Fibroblast of villous mesenchyme (primary cell): ENCODE measurements at regions not wholly inside any gene's neighbourhood (a gene's known extent, or its start where the extent isn't known, plus 50 kb on each side); places are given as distances from the start of the nearest gene placed in this dataset.

Experiments
- DNase-seq: peaks from one replicate; pipeline ENCODE4 v3.0.0-alpha.2; 2010; ENCODE audit warnings: low read depth
- H3K4me3 ChIP-seq: 2 replicates; pipeline ENCODE4 v1.5.1; 2011; ENCODE audit warnings: low read depth, mild to moderate bottlenecking, low read length
- CTCF ChIP-seq: IDR thresholded peaks from 2 replicates; pipeline ENCODE4 v1.5.1; 2012; ENCODE audit warnings: low read depth, mild to moderate bottlenecking, low read length; ENCODE audit not compliant: insufficient read depth

DNA sequence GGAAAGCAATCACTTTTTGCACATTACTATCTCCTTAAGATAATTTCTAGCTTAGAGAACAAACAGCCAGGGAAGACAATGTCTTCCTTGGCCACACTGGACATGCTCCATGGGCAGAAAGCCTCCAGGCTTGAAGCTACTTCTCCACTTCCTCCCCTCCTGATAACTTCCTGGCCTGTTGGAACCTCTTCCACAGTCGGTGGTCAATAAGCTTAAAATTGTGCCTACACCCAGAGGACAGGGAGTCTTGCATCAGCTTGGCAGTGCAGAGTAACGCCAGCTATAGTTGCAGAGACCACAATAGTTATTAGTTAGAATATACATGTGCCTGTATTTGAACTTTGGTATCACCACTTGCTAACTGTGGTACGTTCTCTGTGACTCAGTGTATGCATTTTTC is 58.1 kb upstream of the ABCA1 start:
- no peak for TF ChIP-seq CTCF
- DNase-seq = no peak
- no peak overlapping the region for H3K4me3 ChIP-seq

DNA sequence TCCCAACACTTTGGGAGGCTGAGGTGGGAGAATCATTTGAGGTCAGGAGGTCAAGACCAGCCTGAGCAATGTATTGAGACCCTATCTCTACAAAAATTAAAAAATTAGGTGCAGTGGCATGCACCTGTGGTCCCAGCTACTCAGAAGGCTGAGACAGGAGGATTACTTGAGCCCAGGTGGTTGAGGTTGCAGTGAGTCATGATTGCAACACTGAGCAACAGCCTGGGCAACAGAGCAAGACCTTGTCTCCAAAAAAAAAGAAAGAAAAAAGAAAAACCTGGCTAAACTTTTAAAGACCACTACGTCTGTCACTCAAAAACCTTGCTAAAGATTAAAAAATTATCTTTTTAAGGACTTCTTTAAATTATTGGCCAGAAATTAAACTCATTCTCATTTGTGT is 59.8 kb upstream of the ABCA1 start:
- TF ChIP-seq CTCF = no peak
- DNase-seq = peak; percentile 58
- H3K4me3 ChIP-seq = no peak overlapping the region

DNA sequence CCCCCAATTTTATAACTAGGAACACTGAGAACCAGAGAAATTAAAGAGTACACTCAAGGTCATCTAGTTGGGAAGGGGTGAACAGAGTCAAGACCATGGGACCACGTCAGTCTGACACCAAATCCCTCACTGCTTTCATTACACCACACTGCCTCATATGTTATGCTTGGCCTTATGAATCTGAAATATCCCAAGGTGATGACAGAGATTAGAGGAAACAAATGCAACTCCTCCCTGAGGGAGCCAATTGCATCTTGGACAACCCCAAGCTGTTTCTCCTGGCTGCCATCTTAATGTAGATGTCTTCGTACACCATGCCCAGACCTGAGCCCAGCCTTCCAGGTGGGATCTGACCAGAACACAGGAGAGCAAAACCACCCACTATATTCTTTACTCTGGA is 60.6 kb upstream of the ABCA1 start:
- TF ChIP-seq CTCF = no peak
- no peak overlapping the region for H3K4me3 ChIP-seq
- DNase-seq = no peak

GRCh38 chr9:104991144-104991953 is 63.4 kb upstream of the ABCA1 start:
- DNase-seq = peak; percentile 98

DNA sequence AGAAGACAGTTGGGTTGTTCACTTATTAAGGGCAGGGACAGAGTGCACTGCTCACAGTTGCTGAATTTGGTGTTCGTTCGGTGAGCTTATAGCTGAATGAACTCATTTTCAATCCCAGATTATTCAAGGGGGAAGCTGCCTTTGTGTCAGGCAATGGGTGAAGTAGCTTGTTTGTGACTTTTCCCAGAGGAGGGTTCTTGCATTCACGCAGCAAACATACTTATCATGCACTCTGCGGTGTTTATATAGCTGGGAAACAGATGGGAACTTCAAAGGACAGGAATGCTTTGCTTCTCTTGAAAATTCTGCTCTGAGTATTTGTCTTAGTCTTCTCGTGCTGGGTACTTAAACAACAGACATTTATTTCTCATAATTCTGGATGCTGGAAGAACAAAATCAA is 64.7 kb upstream of the ABCA1 start:
- no peak overlapping the region for H3K4me3 ChIP-seq
- TF ChIP-seq CTCF = no peak
- peak; percentile 94 for DNase-seq

More at GRCh38 chr9:104991144-104991953, 63.4 kb upstream of the ABCA1 start:
- no peak for TF ChIP-seq CTCF
- peak overlapping the region; percentile 72 for H3K4me3 ChIP-seq

- DNase-seq = peak; percentile 96
- TF ChIP-seq CTCF = no peak
- no peak overlapping the region for H3K4me3 ChIP-seq
Observed at GRCh38 chr9:104993291-104993963, 65.5 kb upstream of the ABCA1 start.

GRCh38 chr9:104997536-104997935 is 69.6 kb upstream of the ABCA1 start:
- DNase-seq = no peak
- TF ChIP-seq CTCF = no peak
- no peak overlapping the region for H3K4me3 ChIP-seq
